ENCODE measurements at regions not wholly inside any gene's neighbourhood (a gene's known extent, or its start where the extent isn't known, plus 50 kb on each side); places are given as distances from the start of the nearest gene placed in this dataset.

GRCh38 chr17:53149316-53149715, 673.4 kb upstream of the KIF2B start:
- intact Hi-C loops (cut with micrococcal nuclease) (no loop called here), in situ Hi-C loops (cut with MboI; ENCODE audit: low sequenced_read_pairs) (no loop called here), dilution Hi-C loops (cut with HindIII; ENCODE audit: low sequenced_read_pairs, unreplicated experiment) (no loop called here)
- no peak overlapping the region for H4K91ac ChIP-seq (ENCODE audit: insufficient read depth, low read depth, low read length)
- BruUV-seq (replicated peaks) = no TSS peak
- no peaks in the 10 kb centered on the region for H3K27me3 ChIP-seq (ENCODE audit: control insufficient read depth, insufficient read depth, low read length)
- no peak overlapping the region for H2AFZ ChIP-seq (replicated peaks; ENCODE audit: low read length, poor library complexity)
- H2BK15ac ChIP-seq (ENCODE audit: low read depth, low read length) = no peak overlapping the region
- no peak overlapping the region for H3K27ac ChIP-seq (ENCODE audit: insufficient read depth, low read length)
- 0 out of 2 replicates have a peak, but pooled peaks cover 3% of the 10 kb centered on the region for H3K9me3 ChIP-seq (ENCODE audit: control insufficient read depth, insufficient read depth, low read length)
- no peak overlapping the region for H3K18ac ChIP-seq (ENCODE audit: low read depth, low read length)
- TF ChIP-seq CHD1 (IDR thresholded peaks at IDR 0.05; ENCODE audit: low read depth, low read length) (no peak), BHLHE40 (IDR thresholded peaks at IDR 0.05; ENCODE audit: low read depth, low read length) (no peak), RCOR1 (IDR thresholded peaks at IDR 0.05; ENCODE audit: insufficient replicate concordance, low read length) (no peak), MAFK (IDR thresholded peaks at IDR 0.05; ENCODE audit: low read depth, low read length) (no peak), ELK1 (IDR thresholded peaks at IDR 0.05; ENCODE audit: borderline replicate concordance, low read depth, low read length) (no peak), MXI1 (IDR thresholded peaks at IDR 0.05; ENCODE audit: borderline replicate concordance, low read depth, low read length) (no peak), POLR2A (IDR thresholded peaks at IDR 0.05; ENCODE audit: low read depth, low read length) (no peak), RFX5 (IDR thresholded peaks at IDR 0.05; ENCODE audit: low read depth, low read length) (no peak)
- H3K4me1 ChIP-seq (ENCODE audit: control insufficient read depth, insufficient read depth, low read length) = no peaks in the 10 kb centered on the region
- ATAC-seq (ENCODE audit: low read depth) (no peak), DNase-seq (no peak)
- H4K20me1 ChIP-seq (ENCODE audit: insufficient read depth, low read length) = no peaks in the 10 kb centered on the region
- 100% methylated on average over 1 of the region's 3 CpGs; no CpG with 5 or more reads in 1 of the 2 experiments for WGBS, 2 experiments (ENCODE audit: extremely low coverage in 2 of 2, insufficient read length in 1 of 2)
- H3K4ac ChIP-seq (ENCODE audit: low read depth, low read length) = no peak overlapping the region
- H4K5ac ChIP-seq (ENCODE audit: low read depth, low read length) = no peak overlapping the region
- no peak overlapping the region for H3K9ac ChIP-seq (ENCODE audit: low read depth, low read length)
- POLR2A ChIA-PET (ENCODE audit: unreplicated experiment) = no interaction called here
- no peak overlapping the region for H3K4me2 ChIP-seq (ENCODE audit: low read depth, low read length)
- no peak overlapping the region for H3K56ac ChIP-seq (ENCODE audit: extremely low read depth, insufficient read depth, low read length)
- no peak overlapping the region for H2BK120ac ChIP-seq (ENCODE audit: low read depth, low read length)
- H3K9me1 ChIP-seq (ENCODE audit: insufficient read depth, low read length) = no peaks in the 10 kb centered on the region
- CTCF ChIA-PET = no interaction called here
- no peak overlapping the region for H2AK5ac ChIP-seq (ENCODE audit: low read depth, low read length)
- no peak overlapping the region for H3K23ac ChIP-seq (ENCODE audit: low read depth, low read length)
- no peak overlapping the region for H4K8ac ChIP-seq (ENCODE audit: low read depth in 2 of 2, low read length in 2 of 2)
- H2AK9ac ChIP-seq (replicated peaks; ENCODE audit: low read depth, low read length, poor library complexity) = no peak overlapping the region
- H3K36me3 ChIP-seq (ENCODE audit: control insufficient read depth, insufficient read depth, low read length) = no peaks in the 10 kb centered on the region
- no peak overlapping the region for H3K4me3 ChIP-seq (ENCODE audit: insufficient read depth, low read depth, low read length)
- no peak overlapping the region for H2BK5ac ChIP-seq (ENCODE audit: low read depth, low read length, poor library complexity, severe bottlenecking)
- no peak overlapping the region for H3K14ac ChIP-seq (replicated peaks; ENCODE audit: low read depth, low read length)
- H3K79me1 ChIP-seq (ENCODE audit: low read depth in 1 of 2, low read length in 2 of 2) = no peaks in the 10 kb centered on the region
- H2BK20ac ChIP-seq (ENCODE audit: low read depth, low read length) = no peak overlapping the region

Data from IMR-90 (cell line).